HG03521 (cell line): ENCODE measurements at regions not wholly inside any gene's neighbourhood (a gene's known extent, or its start where the extent isn't known, plus 50 kb on each side); places are given as distances from the start of the nearest gene placed in this dataset.

Experiments used
- ATAC-seq: cut with Tn5 transposase; IDR thresholded peaks from one replicate; pipeline ENCODE4 v1.9.1; 2021; ENCODE audit warnings: mild to moderate bottlenecking, moderate library complexity; ENCODE audit not compliant: unreplicated experiment

- ATAC-seq: no peak
Observed at GRCh38 chr12:85352016-85352415, 72.0 kb downstream of the ALX1 start.

DNA sequence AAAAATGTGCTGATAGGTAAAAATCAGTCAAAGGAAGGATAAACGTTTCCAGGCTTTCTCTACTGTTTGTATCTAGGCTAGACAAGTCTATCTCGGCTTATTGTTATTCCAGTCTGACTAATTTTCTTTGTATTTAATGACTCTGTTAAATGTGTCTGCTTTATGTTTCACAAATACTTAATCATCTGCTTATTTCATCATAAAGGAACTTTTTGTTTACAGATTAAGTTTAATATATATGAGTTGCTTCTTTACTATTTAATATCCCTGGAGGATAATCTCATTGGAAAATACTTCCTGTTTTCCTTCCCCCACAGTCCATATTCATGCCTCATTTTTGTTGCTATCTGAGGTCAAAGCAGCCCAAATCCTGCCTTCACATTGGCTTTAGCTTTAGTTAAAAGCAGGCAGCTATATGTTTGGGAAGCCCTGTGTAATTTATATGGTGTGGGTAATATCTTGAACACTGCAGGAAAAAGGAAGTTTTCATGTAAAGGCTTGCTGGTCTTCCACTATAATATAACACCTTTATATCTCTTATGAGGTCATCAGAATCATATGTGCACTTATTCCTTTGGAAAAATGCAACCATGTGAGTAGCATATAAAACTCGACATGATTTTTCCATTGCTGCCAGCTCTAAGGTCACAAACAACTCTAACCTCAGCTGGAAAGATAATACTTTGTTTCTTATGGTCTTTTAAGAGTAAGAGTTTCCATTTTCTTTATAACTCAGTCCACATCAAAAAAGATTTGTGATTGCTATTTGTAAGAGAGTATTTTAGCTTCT, 76.8 kb downstream of the ALX1 start:
- no peak for ATAC-seq

DNA sequence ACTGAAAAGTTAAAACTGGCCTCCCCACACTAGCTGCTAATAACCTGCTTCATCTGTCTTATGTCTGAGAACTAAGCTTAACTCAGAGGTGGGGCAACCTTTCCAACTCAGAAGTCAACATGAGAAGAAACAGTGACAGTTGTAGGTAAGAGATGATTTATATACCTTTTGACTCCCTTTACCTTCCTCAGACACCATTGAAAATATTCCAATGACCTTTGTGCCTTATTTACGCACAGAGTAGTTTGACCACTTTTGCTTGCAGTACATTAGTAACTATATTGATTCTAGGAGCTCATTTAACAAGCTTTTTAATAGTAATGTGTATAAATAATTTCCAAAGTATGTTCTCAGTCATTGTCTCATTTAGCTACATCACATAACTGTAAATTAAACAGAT, 77.6 kb downstream of the ALX1 start:
- no peak for ATAC-seq

DNA sequence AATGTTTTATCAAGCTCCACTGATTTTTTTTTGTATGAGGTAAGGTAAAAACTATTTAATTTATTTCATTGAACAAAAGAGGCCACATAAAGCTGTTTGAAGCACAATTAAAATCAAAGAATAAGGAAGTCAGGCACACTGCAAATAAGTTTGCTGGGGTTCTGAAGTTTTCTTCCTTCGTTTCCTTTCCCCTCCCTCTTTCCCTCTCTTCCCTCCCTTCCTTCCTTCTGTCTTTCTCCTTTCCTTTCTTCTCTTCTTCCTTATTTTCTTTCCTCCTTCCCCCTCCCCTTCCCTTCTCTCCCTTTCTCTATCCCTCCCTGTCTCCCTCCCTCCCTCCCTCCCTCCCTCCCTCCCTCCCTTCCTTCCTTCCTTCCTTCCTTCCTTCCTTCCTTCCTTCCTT, 78.7 kb downstream of the ALX1 start:
- ATAC-seq: no peak

DNA sequence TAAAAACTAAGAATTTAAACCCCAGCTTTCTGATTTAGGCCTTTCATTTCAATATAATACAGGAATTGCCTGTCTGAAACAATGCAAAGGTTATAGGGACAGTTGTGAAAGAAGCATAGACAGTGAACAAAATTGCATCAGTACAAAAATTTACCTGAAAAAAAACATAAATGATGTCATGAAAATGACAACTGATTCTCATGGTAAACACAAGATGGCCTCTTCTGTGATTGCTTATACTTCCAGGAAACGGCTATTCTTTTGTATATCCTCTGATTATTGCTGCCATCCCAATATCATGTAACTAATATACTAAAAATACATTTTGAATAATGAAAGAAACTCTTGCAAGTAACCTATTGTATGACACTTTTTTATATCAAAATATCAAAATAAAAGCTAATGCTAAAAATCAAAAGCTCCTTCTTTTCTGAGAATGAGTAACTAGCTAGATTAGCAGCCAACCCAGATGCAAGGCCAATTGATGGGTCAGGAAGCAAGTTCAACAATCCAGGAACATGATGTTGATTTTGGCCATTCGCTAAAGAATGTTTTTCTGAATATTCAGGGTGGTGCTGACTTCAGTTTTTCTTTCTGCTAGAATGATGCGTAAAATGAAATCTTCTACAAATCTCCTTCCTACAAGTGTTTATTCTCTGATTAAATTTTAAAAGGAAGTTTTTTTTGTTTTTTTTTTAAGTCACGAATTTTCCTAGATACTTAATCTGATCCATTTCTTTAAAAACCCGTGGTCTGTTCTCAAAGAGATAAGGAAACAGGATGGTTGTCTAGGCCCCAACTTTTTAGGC, 83.6 kb downstream of the ALX1 start:
- ATAC-seq: no peak

- no peak for ATAC-seq
Observed at GRCh38 chr12:85367936-85368335, 87.9 kb downstream of the ALX1 start.

DNA sequence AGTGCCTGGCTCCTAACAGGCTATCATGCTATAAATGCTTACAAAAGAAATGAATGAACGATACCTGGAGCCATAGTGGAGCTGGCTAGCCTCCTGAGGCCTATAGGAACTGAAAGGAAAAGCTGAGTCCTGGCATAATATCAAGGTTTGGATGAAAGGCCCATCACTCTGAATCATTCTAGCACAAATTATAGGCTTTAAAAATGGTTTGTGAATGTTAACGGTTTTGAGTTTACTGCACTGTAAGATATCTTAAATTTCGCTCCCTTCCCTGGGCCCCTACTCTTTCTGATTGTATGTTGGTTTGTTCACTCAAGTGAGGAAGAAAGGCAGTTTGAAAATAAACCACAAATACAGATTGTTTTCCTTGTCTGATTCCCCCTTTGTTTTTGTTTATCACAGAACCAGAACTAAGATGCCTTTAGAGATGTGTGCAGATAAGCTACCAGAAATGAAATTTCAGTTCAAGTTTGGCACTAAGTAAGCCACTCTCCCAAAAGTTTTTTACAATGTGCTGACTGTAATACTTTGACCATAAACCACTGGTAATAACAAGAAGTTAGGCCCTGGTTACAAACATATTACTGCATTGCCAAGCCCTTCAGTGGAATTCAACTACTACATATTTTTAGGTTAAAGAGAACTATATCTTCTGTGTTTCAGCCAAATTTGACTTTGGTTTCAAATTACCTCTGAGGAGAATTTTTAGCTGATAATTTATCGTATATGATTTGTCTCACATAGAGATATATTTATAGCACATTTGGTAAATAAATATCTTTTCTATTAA, 89.5 kb downstream of the ALX1 start:
- ATAC-seq: no peak

GRCh38 chr12:85373045-85373444, 93.0 kb downstream of the ALX1 start:
- ATAC-seq: no peak

DNA sequence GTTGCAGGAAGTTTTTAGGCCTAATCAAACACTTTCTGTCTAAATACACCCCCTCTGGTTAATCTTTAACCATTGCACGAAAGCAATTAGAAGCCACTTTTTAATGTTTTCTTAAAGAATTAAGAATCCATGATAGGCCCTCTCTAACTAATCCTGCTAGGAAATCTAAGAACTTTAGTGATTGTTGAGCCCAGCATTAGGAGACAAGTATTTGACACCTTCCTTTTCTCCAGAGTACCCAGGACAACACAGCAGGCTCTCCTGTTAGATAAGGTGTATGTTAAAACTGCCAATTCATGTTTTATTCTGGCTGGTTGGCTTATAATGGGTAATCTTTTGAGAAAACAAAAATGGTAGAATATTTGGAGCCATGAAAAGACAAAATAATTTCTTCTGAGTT, 95.0 kb downstream of the ALX1 start:
- no peak for ATAC-seq

DNA sequence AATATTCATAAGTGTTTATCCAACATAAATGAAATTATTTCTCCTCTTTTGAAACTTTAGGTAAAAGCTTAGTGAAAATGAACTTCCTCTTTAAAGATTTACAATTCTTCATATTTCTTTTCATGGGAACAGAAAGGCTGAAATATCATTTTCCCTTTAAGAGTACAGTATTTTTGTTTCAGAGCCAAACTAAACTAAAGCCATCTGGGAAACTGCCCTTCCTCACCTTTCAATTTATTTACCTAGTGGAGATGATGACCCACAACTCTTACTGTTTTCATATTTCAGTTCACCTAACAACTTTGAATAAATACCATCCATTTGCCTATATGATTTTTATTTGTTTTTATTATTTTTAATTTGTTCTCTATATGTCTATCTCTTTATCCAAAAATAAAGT, 105.4 kb downstream of the ALX1 start:
- no peak for ATAC-seq

DNA sequence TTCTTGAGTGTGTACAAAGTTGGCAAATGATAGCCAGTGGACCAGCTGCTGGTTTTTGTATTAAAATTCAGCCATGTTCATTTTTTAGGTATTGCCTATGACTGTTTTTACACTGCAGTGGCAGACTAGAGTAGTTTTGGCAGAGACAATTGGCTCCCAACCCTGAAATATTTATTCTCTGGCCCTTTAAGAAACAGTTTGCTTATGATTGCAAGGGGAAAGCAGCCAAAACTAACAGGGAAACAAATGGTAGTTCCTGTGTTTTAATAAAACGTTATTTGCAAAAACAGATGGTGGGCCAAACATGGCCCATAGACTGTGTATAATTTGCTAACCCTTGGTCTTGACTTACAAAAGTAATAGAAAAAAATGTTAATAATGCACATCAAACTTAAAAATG, 110.2 kb downstream of the ALX1 start:
- ATAC-seq: no peak

- no peak for ATAC-seq
Observed at GRCh38 chr12:85392508-85392907, 112.5 kb downstream of the ALX1 start.

DNA sequence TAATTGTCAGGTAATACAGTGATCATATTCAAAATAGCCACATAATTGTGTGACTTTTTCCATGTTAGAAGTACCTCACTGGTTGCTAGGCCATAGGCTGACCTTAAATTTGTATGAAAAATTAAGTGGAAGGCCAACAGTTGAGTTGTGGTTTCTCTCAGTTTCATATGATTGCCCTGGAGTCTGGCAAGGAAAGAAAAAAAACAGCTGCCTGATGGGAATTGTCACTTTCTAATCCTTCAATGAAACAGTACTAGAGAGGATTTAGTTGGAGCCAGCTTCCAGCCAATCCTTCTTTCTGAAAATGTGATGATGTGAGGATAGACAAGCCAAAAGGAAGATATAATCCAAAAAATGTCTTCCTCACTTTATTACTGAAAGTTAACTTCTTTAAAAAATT, 113.6 kb downstream of the ALX1 start:
- no peak for ATAC-seq

GRCh38 chr12:85394065-85394464, 114.0 kb downstream of the ALX1 start:
- ATAC-seq: no peak

- no peak for ATAC-seq
Observed at GRCh38 chr12:85394809-85395208, 114.8 kb downstream of the ALX1 start.

DNA sequence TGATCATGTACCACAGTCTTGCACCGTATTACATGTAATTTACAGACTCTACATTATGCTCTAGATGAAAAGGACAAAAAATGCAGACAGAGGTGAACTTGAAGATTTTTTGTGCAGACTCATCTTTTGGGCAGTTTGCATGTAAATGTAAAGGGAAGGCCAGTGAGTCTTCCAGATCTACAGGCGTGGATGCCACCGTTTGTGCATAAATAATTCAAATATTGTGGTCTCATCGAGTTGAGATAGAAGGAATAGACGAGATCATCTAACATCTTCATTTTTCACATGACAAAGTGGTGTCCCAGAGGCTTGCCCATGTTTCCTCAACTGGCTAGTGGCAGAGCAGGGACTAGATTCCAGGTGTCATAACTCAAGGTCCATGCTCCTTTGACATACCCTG, 125.2 kb downstream of the ALX1 start:
- ATAC-seq: no peak

DNA sequence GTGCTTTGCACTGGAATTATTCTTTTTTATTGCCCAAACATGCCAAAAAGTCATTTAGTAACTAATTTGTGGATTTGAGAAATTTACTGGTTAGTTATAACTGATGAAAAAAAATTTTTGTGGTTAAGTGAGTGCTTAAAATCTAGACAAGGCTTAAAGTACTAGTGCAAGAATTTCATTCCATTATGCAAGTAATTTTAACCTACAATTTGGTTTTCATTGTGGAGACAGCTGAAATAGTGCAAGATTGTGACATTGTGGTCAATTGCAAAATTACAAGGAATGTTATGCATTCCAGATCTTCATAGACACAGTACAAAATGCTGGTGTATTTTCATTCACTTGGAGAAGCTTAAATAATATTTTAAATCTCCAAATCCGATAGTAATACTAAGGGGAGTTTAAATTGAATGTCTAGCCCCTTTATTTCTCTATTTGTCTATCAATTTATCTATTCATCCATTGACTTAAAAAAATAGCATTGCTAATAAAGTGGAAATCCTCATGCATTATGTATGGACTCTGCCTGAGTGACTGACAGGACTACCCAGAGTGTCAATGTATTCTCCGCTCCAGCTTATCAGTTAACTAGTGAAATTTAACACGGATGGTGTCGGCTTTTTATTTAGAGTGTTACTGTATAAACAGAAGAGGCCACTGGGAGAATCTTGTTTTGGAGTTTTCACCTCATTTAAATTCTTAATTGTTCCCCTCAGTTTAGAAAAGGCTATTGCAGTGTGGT, 125.9 kb downstream of the ALX1 start:
- ATAC-seq: no peak

GRCh38 chr12:85413266-85413665, 133.2 kb downstream of the ALX1 start:
- no peak for ATAC-seq

DNA sequence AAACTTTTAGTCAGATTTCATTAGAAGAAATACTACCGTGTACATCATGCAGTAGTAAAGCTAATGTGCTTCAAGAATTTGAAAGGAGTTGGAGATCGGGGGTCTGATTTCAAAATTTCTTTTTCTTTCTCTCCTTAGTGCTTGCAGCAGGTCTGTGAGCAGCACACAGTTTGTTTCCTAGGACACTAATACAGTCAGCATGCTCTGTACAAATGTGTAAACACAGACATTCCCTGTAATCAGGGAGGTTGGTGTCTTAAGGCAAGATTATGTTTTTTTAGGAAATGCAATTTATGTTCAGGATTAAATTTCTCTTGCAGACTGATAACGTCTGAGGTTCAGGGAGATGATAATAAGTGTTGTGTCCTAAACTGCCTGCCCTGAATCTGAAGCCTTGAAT, 142.7 kb downstream of the ALX1 start:
- ATAC-seq: no peak

DNA sequence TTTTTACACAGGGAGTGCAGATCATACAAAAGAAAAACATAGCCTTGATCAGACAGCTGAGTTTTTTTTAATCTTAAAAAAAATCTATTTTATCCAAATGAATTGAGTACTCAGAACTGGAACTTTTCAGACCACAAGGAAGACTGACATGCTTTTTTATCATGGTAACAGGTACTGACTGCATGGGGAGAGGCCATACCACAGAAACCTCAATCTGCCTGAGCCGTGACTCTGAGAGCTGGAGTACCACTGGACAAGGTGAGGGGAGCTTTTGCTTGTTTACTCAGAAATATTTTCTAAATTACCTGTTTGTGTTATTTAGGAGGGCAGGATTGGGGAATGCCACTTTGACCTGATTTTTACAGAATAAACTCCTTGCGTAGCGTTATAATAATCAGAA, 143.9 kb downstream of the ALX1 start:
- peak; percentile 36 for ATAC-seq
